ENCODE measurements at regions not wholly inside any gene's neighbourhood (a gene's known extent, or its start where the extent isn't known, plus 50 kb on each side); places are given as distances from the start of the nearest gene placed in this dataset.
A peak's percentile ranks its signal among the peaks of the same experiment; 100 is the strongest.

DNA sequence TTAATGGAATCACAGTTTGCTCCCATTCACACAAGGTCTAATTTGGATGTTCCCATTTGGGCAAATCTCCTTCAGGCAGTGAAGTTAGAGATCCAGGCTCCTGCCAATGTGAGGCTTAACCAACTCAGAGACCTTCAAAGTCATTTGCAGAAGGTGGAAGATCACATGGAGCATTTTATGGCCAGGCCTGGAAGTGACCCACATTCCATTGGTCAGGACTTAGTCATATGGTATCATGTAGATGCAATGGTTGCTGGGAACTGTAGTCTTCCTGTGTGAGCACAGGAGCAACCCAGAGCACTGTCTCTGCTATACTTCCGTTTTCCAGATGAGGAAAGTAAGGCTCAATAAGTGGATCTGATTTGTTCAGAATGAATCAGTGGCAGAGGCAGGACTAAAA lies 292.7 kb upstream of the SMARCA2 start:
- no peak for DNase-seq
- H3K27me3 ChIP-seq (ENCODE audit: insufficient read depth): no peaks in the 10 kb centered on the region
- H2AFZ ChIP-seq (ENCODE audit: low read depth): no peak overlapping the region
- ChIA-PET POLR2A (no interaction called here), CTCF (no interaction called here)
- TF ChIP-seq, protein P1, sequence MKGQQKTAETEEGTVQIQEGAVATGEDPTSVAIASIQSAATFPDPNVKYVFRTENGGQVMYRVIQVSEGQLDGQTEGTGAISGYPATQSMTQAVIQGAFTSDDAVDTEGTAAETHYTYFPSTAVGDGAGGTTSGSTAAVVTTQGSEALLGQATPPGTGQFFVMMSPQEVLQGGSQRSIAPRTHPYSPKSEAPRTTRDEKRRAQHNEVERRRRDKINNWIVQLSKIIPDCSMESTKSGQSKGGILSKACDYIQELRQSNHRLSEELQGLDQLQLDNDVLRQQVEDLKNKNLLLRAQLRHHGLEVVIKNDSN (IDR thresholded peaks at IDR 0.05; ENCODE audit: borderline replicate concordance, low read depth): peak; percentile 19; the same call in 1 of the 2 replicates
- no peak for TF ChIP-seq TEAD4 (IDR thresholded peaks at IDR 0.05; ENCODE audit: borderline replicate concordance, insufficient read depth)
- no peaks in the 10 kb centered on the region for H3K9me2 ChIP-seq
- no peaks in the 10 kb centered on the region for H3K4me1 ChIP-seq (ENCODE audit: control insufficient read depth in 1 of 2, insufficient read depth in 2 of 2, low read depth in 1 of 2, low read length in 1 of 2)
- no peaks in the 10 kb centered on the region for H4K20me1 ChIP-seq (ENCODE audit: insufficient read depth)
- H3K9ac ChIP-seq: no peak overlapping the region
- WGBS (ENCODE audit: low lambda C conversion rate): 47% methylated on average over 1 of the region's 1 CpG
- no peak overlapping the region for H3K4me3 ChIP-seq (ENCODE audit: low read depth in 2 of 2, low read length in 1 of 2)
- no peaks in the 10 kb centered on the region for H3K9me3 ChIP-seq
- H3K4me2 ChIP-seq: no peak overlapping the region
- no peaks in the 10 kb centered on the region for H3K36me3 ChIP-seq (replicated peaks in 1 of 2; ENCODE audit: control insufficient read depth in 1 of 2, insufficient read depth in 2 of 2, low read length in 1 of 2)
- H3K79me2 ChIP-seq (ENCODE audit: insufficient read depth): no peaks in the 10 kb centered on the region
- no peaks in the 10 kb centered on the region for H3F3A ChIP-seq (replicated peaks; ENCODE audit: insufficient read depth)
- H3K27ac ChIP-seq (ENCODE audit: low read depth in 2 of 2, low read length in 1 of 2): no peak overlapping the region

DNA sequence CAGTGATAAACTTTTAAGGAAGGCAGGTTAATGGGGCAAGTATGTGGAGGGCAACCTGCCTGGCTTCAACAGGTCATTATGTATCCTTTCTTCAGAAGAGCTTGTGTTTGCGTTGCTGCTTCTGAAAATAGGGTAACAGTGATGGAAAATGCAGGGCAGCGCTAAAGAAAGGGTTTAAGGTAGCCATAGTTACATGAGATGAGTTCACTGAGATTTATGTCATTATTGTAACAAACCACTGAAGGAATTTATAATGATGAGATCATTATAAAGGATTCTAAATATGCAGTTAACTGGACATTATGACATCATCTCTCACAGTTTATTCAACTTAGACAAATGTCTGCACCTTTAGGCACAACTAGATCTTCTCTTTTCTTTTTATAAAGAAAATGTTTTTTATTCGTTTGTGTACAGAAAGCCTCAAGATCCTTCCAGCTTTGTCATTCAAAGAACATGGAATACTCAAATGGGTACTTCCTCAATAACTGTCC lies 291.6 kb upstream of the SMARCA2 start:
- H3F3A ChIP-seq (replicated peaks; ENCODE audit: insufficient read depth): no peaks in the 10 kb centered on the region
- H3K9ac ChIP-seq: no peak overlapping the region
- no peaks in the 10 kb centered on the region for H3K9me3 ChIP-seq
- H3K27ac ChIP-seq (ENCODE audit: low read depth in 2 of 2, low read length in 1 of 2): no peak overlapping the region
- no peaks in the 10 kb centered on the region for H3K4me1 ChIP-seq (ENCODE audit: control insufficient read depth in 1 of 2, insufficient read depth in 2 of 2, low read depth in 1 of 2, low read length in 1 of 2)
- no peaks in the 10 kb centered on the region for H4K20me1 ChIP-seq (ENCODE audit: insufficient read depth)
- H2AFZ ChIP-seq (ENCODE audit: low read depth): no peak overlapping the region
- no peaks in the 10 kb centered on the region for H3K9me2 ChIP-seq
- H3K79me2 ChIP-seq (ENCODE audit: insufficient read depth): no peaks in the 10 kb centered on the region
- POLR2A ChIA-PET: no interaction called here
- H3K4me3 ChIP-seq (ENCODE audit: low read depth in 2 of 2, low read length in 1 of 2): no peak overlapping the region
- CTCF ChIA-PET: interaction anchor here (0.6 kb wide), 1 partner anchor 9 kb away, joined by 3 read pairs; no protein-coding TSS in a partner anchor
- H3K4me2 ChIP-seq: no peak overlapping the region
- 7% methylated on average over 3 of the region's 3 CpGs for WGBS (ENCODE audit: low lambda C conversion rate)
- no peaks in the 10 kb centered on the region for H3K27me3 ChIP-seq (ENCODE audit: insufficient read depth)
- H3K36me3 ChIP-seq (replicated peaks in 1 of 2; ENCODE audit: control insufficient read depth in 1 of 2, insufficient read depth in 2 of 2, low read length in 1 of 2): no peaks in the 10 kb centered on the region
- TF ChIP-seq, protein P2, sequence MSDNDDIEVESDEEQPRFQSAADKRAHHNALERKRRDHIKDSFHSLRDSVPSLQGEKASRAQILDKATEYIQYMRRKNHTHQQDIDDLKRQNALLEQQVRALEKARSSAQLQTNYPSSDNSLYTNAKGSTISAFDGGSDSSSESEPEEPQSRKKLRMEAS (IDR thresholded peaks at IDR 0.05; ENCODE audit: low read depth): no peak
- TF ChIP-seq, protein P3, sequence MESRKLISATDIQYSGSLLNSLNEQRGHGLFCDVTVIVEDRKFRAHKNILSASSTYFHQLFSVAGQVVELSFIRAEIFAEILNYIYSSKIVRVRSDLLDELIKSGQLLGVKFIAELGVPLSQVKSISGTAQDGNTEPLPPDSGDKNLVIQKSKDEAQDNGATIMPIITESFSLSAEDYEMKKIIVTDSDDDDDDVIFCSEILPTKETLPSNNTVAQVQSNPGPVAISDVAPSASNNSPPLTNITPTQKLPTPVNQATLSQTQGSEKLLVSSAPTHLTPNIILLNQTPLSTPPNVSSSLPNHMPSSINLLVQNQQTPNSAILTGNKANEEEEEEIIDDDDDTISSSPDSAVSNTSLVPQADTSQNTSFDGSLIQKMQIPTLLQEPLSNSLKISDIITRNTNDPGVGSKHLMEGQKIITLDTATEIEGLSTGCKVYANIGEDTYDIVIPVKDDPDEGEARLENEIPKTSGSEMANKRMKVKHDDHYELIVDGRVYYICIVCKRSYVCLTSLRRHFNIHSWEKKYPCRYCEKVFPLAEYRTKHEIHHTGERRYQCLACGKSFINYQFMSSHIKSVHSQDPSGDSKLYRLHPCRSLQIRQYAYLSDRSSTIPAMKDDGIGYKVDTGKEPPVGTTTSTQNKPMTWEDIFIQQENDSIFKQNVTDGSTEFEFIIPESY (IDR thresholded peaks at IDR 0.05; ENCODE audit: borderline replicate concordance, low read depth): no peak
- TF ChIP-seq, protein P1 (IDR thresholded peaks at IDR 0.05; ENCODE audit: borderline replicate concordance, low read depth): no peak
- no peak for TF ChIP-seq JUND (IDR thresholded peaks at IDR 0.05)
- no peak for TF ChIP-seq TCF12 (IDR thresholded peaks at IDR 0.05)
- TF ChIP-seq, protein P4, sequence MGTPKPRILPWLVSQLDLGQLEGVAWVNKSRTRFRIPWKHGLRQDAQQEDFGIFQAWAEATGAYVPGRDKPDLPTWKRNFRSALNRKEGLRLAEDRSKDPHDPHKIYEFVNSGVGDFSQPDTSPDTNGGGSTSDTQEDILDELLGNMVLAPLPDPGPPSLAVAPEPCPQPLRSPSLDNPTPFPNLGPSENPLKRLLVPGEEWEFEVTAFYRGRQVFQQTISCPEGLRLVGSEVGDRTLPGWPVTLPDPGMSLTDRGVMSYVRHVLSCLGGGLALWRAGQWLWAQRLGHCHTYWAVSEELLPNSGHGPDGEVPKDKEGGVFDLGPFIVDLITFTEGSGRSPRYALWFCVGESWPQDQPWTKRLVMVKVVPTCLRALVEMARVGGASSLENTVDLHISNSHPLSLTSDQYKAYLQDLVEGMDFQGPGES (IDR thresholded peaks at IDR 0.05; ENCODE audit: low read depth, low read length): no peak
- no peak for TF ChIP-seq TAF1 (IDR thresholded peaks at IDR 0.05; ENCODE audit: borderline replicate concordance, low read depth, low read length)
- no peak for TF ChIP-seq RXRA (IDR thresholded peaks at IDR 0.05; ENCODE audit: borderline replicate concordance, low read depth)
- TF ChIP-seq EZH2phosphoT487 (IDR thresholded peaks at IDR 0.05; ENCODE audit: borderline replicate concordance, low read depth): no peak
- TF ChIP-seq FOSL2 (IDR thresholded peaks at IDR 0.05; ENCODE audit: borderline replicate concordance, low read depth): no peak
- TF ChIP-seq FOXJ3 (CRISPR knock-in tag; IDR thresholded peaks at IDR 0.05): no peak
- TF ChIP-seq MEF2A (IDR thresholded peaks at IDR 0.05; ENCODE audit: borderline replicate concordance, low read depth): no peak
- no peak for TF ChIP-seq GATA2 (CRISPR knock-in tag; IDR thresholded peaks at IDR 0.05)
- no peak for TF ChIP-seq MXI1 (IDR thresholded peaks at IDR 0.05; ENCODE audit: low read depth, low read length)
- TF ChIP-seq, protein P5, sequence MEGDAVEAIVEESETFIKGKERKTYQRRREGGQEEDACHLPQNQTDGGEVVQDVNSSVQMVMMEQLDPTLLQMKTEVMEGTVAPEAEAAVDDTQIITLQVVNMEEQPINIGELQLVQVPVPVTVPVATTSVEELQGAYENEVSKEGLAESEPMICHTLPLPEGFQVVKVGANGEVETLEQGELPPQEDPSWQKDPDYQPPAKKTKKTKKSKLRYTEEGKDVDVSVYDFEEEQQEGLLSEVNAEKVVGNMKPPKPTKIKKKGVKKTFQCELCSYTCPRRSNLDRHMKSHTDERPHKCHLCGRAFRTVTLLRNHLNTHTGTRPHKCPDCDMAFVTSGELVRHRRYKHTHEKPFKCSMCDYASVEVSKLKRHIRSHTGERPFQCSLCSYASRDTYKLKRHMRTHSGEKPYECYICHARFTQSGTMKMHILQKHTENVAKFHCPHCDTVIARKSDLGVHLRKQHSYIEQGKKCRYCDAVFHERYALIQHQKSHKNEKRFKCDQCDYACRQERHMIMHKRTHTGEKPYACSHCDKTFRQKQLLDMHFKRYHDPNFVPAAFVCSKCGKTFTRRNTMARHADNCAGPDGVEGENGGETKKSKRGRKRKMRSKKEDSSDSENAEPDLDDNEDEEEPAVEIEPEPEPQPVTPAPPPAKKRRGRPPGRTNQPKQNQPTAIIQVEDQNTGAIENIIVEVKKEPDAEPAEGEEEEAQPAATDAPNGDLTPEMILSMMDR (IDR thresholded peaks at IDR 0.05): no peak
- no peak for TF ChIP-seq ELF1 (IDR thresholded peaks at IDR 0.05)
- no peak for DNase-seq
